Activated gamma-delta T cell (primary cell): ENCODE measurements at regions not wholly inside any gene's neighbourhood (a gene's known extent, or its start where the extent isn't known, plus 50 kb on each side); places are given as distances from the start of the nearest gene placed in this dataset.

Experiments used
- DNase-seq: peaks from one replicate; lab custom pipeline; 2025; lab: John Stamatoyannopoulos, UW

DNA sequence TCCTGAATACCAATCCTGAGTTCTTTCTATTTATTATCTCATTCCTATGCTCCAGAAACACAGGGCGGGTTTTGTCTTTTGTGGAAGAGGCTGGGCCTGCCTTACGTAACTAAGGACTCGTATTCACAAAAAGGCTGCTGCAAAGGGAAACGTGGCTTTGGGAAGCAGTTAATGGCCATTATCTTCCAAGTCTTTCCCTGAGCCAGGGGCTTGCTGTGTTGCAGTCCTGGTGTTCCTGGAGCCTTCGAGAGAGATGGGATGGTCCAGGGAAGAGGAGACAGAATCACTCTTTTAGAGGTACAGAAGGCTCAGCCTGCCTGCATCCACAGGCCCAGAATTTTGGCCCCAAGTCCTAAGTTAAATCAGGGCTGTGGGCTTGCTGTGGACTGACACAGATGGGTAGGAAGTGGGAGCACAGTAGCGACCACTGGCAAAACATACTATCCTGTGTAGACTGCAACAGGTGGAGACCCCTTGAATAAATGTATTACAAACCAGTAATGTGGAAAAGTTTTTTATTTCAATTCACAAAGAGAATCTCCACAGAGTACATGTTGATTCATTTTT, 139.4 kb upstream of the ST6GAL2 start:
- no peak for DNase-seq

GRCh38 chr2:107025869-107026380, 140.0 kb upstream of the ST6GAL2 start:
- DNase-seq, result no peak

DNA sequence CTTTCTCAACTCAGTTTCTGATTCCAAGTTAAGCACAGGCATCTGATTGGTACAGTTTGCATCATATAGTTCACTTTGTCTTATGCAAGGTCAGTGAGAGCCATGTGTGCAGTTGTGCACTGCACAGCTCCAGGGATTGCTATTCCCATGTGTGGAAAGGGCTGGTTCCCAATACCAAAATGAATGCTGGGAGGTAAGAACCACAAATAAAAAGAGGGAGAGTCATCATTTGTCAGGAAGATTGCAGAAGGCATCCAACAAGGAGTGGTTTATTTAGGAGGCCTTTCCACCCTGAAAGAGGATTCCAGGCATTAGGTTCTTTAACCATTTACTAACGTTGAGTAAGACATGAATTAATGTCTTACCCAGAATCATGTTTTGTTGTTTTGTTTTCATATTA, 141.2 kb upstream of the ST6GAL2 start:
- no peak for DNase-seq

- no peak for DNase-seq
Observed at GRCh38 chr2:107027810-107028209, 141.8 kb upstream of the ST6GAL2 start.

DNA sequence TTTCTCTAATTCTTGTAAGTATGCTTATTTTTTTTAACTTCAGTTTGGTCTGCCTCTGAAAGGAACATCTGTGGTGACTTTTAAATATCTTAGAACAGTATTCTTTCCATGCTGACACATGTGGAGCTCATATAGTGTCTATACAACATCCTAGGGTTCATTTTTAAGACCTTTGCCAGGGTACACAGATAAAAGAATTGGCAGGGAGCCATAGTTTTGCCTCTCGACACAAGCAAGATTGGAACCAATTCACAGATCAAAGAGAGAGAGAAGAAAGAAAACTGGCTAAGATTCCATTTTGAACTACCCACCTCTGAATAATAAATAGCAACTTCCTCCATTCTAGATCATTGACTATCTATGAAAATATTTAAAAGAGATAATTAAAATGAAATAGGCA, 142.7 kb upstream of the ST6GAL2 start:
- DNase-seq, result no peak

GRCh38 chr2:107036293-107036692, 150.3 kb upstream of the ST6GAL2 start:
- DNase-seq, result no peak

- DNase-seq, result no peak
Observed at GRCh38 chr2:107062173-107062572, 176.2 kb upstream of the ST6GAL2 start.

GRCh38 chr2:107062599-107063220, 176.7 kb upstream of the ST6GAL2 start:
- DNase-seq, result no peak

DNA sequence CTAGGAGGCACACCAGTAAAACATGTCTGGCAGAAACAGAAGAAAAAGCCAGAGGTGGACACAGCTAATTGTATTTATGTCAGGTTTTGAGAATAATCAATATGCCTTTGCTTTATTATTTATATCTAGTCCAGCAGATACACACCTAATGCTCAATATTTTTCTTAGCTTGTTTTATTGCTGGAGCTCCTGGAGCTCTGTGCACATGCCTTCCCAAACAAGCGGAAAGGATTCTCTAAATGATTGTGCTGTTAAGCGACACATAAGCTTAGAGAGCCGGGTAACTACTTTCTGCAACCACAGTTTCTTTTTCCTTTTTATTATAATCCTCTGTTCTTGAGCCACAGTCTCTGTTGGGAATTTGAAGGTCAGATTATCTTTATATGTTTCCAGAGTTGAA, 177.3 kb upstream of the ST6GAL2 start:
- no peak for DNase-seq

DNA sequence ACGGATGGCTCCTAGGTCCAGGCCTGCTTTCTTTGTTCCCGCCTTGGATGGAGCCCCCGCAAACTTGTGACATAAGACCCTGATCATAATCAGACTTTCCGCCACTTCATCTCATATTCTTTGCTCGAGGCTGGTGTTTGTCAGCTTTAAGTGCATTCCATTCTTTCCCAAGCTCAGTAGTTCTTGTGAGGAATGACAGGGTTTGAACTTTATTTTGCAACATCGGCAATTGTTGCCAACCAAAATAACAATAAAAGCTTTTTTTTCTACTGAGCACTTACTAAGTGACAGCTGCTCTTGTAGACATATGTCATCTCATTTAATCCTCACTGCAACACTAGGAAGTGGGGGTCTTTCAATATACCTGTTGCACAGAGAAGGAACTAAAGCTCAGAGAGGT, 178.8 kb upstream of the ST6GAL2 start:
- no peak for DNase-seq

GRCh38 chr2:107068069-107068916, 182.3 kb upstream of the ST6GAL2 start:
- DNase-seq, result no peak

DNA sequence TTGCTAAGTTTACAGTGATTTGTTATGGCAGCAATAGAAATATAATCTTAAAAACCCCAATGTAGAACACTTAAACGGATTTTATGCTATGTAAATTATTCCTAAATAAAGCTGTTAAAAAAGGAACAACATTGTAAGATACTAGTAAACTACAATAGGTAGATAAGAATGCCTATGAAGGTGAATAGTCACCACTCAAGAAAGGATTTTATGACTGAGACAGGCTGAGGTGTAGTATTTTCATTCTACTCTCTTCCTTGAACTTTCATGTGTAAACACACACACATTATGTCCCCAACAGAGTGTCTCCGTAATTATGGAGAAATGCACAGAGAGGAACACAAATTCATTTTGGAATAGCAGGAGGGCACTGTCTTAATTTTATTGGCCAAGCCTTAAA, 183.9 kb upstream of the ST6GAL2 start:
- DNase-seq, result no peak

DNA sequence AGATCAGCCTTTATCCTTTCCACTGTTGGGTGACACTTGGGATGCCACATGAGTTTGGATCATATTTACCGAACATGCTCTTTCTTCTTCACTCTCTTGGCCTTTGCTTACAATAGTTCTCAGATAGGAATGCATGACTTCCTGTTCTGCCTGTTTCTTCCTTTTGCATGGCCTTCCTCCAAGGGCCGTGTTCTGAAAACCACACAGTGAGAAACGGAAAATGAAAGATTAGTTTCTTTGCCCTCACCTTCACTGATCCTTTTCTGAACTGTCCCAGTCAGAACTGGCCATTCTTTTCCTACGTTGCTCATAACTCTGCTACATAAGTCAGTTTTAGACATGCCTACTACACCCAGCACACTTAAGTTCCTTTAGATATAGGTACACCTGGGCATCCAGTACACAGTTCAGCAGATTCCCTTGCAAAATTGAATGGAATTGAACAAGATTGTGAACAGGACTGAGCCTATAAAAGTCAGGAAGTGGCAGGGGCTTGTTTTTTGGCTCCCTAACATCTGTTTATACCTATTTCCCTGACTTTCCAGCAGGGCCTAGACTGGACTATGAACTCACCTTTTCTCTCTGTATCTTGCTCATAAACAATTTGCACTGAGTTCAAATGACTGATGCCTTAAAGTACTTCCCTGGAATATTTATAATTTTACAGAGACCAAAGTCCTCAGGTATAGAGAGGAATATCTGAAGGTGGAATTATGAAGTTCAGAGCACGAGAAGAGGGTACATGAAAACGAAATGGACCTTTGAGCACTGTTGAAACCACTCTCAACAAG, 186.4 kb upstream of the ST6GAL2 start:
- DNase-seq, result no peak

DNA sequence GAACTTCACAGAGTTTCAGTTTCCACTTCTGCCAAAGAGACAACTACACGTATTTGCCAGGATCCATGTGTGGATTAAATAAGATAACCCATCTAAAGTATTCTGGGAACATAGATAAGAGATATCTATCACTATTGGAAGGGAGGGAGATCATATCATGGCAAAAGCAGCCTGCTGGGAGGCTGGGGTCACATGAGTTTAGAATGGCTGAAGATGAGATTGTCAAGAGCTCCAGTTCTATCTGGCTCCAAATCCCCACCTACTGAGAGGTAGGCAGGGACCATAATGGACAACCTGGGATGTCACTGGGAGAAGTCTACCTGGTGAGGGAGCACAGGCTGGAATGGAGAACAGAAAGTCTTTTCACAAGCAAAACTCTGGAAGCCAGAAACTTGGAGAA, 192.6 kb upstream of the ST6GAL2 start:
- no peak for DNase-seq

DNA sequence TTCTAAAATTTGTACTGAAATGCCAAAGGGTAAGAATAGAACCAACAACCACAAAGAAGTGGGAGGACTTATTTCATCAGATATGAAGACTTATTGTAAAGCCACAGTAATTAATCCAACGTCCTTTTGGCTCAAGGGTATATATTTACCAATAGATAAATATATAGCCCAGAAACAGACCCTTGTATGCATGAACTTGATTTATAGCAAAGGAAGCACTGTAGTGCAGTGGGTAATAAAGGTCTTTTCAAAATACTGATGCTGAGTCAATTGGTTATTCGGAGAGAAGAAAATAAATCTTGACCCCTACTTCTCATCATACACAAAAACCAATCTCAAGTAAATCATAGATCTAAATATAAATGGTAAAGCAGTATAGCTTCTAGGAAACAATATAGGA, 200.5 kb upstream of the ST6GAL2 start:
- no peak for DNase-seq

DNA sequence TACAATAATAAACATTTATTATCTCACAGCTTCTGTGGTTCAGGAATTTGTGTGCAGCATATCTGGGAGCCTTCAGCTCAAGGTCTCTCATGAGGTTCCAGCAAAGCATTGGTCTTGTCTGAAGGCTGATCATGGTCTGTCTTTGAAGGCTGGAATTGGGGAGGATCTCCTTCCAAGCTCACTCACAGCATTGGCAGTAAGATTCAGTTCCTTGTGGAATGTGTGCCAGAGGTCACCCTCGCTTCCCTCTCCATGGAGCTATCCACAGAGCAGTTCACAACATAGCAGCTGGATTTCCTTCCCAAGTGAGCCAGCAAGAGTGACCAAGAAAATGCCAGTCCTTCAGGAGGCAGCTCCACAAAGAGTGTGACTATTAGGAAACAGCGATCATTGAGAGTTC, 202.2 kb upstream of the ST6GAL2 start:
- no peak for DNase-seq

GRCh38 chr2:107091163-107091864, 205.3 kb upstream of the ST6GAL2 start:
- no peak for DNase-seq

DNA sequence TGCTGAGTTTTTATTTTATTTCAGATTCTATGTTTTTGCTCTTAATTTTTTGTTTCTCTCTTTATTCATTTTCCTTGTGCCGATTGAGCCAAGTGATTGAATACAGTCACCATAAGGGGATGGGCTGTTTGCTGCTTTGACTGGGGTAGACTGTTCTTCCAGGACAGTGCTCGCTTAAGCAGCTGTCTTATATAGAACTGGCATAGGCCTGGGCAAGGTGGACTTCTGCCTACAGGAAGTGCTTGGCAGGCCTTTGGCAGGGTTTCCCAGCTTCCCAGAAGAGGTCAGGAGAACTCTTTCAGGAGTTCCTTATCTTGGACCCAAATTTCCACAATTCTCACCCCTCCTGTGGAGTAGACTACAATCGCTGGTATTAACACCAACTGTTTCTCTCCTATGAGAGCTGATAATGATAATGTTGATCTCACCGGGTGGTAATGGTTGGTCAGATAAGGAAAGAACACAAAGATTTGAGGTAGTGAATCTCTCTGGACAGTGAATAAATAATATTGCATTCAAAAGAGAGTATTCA, 207.5 kb upstream of the ST6GAL2 start:
- DNase-seq, result no peak

DNA sequence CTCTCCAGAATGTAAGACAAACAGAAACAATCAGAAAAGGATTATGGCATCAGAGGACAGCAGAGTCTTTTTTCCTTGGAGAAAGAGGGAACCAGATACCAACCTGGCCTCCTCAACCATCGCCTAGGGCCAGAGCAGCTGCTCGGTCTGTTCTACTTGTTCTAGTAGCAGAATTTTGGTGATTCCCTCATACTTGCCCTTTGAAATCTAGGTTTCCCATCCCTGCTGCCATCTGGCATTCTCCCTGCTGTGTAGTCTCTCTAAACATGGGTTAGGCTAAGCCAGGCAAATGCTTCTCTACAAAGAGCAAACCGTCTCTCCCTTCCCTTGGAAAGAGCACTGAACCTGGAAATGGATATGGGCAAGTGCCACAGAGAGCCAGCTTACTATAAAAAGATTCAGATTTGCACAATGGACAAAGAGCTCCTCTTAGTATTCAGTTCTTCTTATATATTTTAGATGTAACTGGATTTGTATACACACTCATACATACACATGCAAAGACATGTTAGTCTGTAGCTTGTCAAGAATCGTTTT, 208.6 kb upstream of the ST6GAL2 start:
- DNase-seq, result no peak

GRCh38 chr2:107102176-107102575, 216.2 kb upstream of the ST6GAL2 start:
- no peak for DNase-seq

- DNase-seq, result no peak
Observed at GRCh38 chr2:107107351-107107750, 221.4 kb upstream of the ST6GAL2 start.
